Fibroblast of skin of abdomen (primary cell): ENCODE measurements at regions not wholly inside any gene's neighbourhood (a gene's known extent, or its start where the extent isn't known, plus 50 kb on each side); places are given as distances from the start of the nearest gene placed in this dataset.
"Not testable (repeated sequence)": the region's sequence is repeated elsewhere in the genome, so short reads cannot be mapped to it uniquely, and the experiment has no call there.

Experiments
- DNase-seq: peaks from one replicate; pipeline ENCODE4 v3.0.0-alpha.2; 2013

DNA sequence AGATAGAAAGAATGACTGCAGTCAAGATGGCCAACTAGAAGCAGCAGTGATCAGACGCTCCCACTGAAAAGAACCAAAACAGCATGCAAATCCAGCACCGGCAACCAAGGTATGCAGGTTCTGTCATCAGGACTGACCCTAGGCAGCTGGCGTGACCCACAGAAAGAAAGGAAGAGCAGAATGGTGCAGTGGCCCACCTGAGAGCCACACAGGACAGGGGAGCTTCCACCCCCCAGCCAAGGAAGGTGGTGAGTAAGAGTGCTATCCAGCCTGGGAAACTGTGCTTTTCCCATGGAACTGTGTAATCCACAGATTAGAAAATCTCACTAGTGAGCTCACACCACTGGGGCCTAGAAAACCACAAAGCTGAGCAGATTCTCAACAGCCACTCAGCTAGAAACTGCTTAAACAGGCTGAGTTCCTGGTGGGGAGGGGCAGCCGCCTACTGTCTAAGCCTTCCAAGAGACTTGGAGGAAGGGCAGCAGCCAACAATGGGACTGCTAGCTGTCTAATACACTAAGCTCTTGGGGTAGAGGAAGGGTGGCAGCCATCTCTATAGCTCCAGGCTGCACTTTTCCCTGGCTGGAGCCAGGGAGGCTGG, 127.9 kb downstream of the EVA1A start:
- DNase-seq: peak; percentile 13

DNA sequence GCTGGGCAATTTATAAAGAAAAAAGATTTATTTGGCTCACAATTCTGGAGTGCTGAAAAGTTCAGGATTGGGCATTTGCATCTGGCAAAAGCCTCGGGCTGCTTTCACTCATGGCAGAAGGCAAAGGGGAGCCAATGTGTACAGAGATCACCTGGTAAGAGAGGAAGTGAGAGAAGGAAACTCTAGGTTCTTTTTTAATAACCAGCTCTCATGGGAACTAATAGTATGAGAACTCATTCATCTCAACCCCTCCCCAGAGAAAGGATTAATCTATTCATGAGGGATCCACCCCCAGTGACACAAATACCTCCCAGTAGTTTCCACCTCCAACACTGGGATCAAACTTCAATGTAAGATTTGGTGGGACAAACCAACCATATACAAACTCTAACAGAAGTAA, 129.0 kb downstream of the EVA1A start:
- DNase-seq: no peak

- DNase-seq: no peak
Observed at GRCh38 chr2:75431276-75431675, 129.5 kb downstream of the EVA1A start.

DNA sequence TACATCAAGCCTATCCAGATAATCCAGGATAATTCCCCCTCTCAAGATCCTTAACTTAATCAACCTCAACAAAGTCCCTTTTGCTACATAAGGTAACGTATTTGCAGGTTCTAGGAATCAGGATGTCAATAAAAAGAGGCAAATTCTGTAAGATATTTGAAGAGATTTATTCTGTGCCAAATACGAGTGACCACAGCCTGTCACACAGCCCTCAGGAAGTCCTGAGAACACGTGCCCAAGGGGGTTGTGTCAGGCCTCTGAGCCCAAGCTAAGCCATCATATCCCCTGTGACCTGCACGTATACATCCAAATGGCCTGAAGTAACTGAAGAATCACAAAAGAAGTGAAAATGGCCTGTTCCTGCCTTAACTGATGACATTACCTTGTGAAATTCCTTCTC, 130.3 kb downstream of the EVA1A start:
- not testable (repeated sequence) for DNase-seq

DNA sequence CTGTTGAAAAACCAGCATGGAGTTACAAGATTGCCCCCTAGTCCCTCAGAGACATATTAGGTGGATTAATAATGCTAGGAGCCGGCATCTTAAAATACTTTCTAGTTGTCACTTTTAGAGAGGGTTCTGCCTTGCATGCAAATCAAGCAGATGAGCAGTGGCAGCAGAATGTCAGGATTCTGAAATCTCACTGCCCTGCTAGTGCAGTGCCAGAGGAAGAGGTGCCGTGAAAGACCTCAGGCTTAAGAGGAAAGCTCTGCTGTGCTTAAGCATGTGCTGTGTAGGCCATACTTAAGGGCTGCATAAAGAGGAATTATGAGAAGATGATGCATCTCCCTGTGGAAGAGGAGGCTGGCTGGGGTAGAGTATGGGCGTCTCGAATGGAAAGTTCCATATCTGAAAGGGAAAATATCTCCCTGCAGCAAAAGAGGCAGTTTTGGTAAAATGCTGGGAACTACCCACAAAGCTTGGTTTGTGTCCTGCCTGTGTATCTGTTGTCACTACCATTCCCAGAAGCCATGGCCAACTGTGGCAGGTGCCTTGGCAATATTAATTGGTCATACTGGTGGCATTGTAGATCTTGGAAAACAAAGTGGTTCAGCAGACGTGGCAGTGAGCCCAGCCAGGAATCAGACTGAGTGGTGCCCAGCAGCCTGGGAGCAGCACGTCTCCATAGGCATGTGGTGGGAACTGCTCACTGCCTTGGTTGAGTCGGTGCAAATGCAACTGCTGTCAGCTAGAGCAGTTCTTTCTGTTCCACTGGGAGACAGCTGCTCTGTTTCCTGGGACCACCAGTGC, 131.9 kb downstream of the EVA1A start:
- DNase-seq: no peak

- DNase-seq: no peak
Observed at GRCh38 chr2:75428060-75428459, 132.7 kb downstream of the EVA1A start.

- DNase-seq: peak; percentile 15
Observed at GRCh38 chr2:75424936-75425619, 135.7 kb downstream of the EVA1A start.

DNA sequence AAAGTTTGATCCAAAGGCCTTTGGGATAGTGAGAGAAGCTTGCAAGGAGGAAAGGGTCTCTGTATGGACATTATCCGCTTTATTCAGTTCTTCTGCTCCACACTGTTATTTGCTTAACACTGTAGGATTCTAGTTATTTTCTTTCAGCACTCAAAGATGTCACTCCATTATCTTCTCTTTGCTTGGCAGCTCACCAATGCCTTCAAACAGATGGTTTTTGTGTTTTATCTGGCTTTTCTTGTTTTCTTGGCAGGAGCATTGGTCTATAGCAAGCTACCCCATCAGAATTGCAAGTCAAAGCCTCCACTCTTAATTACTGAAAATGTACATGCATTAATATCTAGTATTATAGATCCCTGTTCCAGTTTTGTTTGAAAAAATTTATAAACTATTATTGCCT, 138.8 kb downstream of the EVA1A start:
- DNase-seq: no peak

DNA sequence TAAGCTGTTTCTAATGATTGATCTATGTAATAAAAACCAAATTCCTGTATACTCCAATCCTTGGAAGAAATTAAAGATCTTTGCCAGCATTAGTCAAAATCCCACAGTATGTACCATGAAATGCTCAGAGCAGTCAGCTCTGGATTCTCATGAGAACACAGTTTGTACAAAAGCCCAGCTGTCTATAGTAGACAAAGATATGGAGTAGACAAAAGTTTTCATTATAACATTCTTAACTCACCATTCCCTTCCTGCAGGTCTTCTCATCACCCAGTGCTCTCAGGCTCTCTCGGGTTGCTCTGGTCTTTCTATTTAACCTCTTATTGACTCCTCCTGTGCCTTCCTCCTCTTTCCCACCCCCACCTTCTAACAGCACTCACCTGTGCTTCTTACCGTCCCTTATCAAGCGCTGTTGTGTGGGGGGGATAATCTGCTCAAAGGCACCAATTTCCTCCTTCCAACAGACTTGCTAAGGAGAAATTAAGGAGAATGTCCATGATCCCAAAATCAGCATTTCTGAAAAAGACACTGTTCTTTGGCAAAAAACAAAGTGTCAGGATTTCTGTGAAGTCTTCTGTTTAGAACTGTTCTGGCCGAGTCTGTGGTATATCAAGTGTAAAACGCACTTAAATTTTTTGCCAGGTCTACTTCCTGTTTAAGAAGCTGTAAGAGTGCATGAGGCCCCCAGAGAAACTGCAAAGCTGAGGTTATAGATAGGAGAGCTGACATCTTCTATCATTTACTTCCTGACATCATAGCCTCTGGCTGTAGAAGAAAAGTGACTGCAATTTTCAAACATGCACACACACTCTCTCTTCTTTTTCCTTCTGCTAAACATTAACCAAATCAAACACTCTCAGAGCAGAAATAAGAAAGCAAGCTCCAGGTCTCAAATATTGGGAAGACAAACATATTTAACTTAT, 144.1 kb downstream of the EVA1A start:
- no peak for DNase-seq

GRCh38 chr2:75415731-75416130, 145.0 kb downstream of the EVA1A start:
- no peak for DNase-seq

GRCh38 chr2:75415111-75415626, 145.6 kb downstream of the EVA1A start:
- no peak for DNase-seq

- DNase-seq: no peak
Observed at GRCh38 chr2:75411574-75411973, 149.2 kb downstream of the EVA1A start.

DNA sequence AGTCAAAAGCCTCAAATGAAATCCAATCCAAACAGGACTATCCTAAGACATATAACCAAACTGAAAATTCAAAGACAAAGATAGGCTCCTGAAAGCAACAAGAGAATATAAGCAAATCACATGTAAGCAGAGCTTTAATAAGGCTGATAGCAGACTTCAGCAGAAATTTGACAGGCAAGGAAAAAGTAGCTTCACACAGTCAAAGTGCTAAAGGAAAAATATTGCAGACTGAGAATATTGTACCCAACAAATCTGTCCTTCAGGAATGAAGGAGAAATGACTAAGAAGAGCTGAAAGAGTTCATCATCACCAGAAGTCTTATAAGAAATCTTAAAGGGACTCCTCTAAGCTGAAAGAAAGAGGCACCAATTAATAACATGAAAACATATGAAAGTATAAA, 150.0 kb downstream of the EVA1A start:
- DNase-seq: no peak

- DNase-seq: no peak
Observed at GRCh38 chr2:75408771-75409170, 152.0 kb downstream of the EVA1A start.

DNA sequence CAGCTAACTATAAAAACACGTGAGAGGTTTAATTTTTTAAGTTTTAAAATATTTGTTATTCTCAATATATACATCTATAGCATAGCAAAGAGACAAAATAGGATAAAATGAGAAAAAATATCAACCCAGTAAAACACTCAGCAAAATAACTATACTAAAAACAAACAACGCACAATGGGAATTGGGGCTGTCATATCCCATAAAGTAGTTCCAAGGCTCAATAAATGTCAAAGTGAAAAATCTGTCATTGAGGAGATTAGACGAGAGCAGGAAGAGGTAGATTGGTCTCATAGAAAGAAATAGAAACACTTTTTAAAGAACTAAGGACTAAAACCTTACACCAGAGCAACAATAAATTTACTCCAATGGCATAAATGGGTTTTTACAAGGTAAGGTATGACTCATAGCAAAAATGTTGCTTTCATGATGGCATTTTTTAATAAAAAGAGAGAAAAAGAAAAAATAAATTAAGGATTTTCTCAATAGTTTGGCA, 153.7 kb downstream of the EVA1A start:
- DNase-seq: no peak

- no peak for DNase-seq
Observed at GRCh38 chr2:75406131-75406581, 154.6 kb downstream of the EVA1A start.

GRCh38 chr2:75405000-75405399, 155.7 kb downstream of the EVA1A start:
- DNase-seq: no peak

DNA sequence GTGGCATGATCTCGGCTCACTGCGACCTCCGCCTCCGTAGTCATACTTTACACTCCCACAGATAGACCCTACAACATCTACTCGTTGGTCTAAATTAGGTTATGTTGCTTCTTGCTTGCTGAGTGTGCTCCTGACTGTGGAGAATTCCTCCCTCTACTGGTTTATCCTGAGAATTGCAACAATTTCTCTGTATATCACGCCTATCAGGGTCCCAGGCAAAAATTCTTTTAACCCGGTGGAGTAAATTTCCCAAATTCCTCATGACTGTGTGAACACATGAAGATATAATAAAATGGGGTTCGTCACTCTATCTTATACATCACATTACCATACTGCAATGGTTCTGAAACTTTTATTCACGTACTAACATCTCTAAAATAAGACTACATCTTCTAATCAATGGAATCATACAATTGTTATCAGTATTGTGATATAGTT, 156.7 kb downstream of the EVA1A start:
- peak; percentile 59 for DNase-seq

DNA sequence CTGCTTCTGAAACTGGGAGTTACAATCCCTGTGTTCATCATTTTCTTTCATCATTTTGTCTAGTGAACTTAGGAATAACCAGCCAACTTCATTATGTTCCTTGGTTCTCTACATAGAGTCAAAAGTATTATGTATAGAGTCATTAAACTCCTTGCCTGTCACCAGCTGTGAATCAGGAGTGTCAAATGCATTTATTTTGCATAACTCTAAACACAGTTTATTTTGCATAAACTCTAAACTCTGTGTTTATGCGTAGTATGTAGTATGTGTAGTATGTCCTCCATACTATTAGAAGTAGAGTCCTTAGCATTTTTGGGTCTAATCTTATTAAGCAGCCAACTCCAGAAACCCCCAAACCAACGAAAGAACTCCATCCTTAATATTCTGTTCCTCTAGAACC, 164.4 kb downstream of the EVA1A start:
- DNase-seq: no peak

- peak; percentile 4 for DNase-seq
Observed at GRCh38 chr2:75394764-75395163, 166.0 kb downstream of the EVA1A start.

DNA sequence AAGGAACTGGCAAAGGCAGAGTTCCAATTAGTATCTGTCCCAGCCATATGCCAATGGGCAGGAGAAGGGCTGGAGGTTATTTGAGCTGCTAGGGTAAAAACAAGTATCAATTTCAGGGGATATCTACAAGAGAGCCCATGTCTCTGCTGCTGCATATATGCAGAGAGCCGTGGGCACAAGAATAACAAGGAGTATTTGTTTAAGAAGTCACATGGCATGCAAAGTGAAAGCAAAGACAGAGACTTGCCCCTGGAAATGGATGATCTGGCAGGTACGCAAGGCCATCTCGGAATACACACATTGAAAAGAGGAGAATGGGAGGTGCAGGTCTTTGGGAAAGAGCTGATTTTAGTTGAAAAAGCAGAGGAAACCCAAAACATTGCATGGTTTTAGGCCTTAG, 170.6 kb downstream of the EVA1A start:
- DNase-seq: no peak

DNA sequence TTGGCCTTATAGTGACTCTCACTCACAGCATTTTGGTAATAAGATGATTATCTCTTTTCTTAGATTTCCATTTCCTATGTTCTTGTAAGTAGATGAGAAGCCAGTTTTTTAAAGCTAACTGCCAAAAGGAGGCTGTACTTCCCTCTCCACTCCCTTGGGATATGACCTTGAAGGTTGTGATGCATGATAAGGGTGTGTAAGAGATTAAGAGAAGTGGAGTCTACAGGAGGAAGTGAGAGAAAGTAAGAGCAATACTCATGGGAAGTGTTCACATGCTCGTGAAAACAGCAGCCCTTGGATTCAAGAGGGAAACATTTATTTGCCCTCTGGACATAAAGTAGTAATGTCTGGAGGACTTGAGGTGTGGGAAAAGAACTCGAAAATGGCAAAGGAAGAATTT, 171.5 kb downstream of the EVA1A start:
- no peak for DNase-seq
